ENCODE measurements at regions not wholly inside any gene's neighbourhood (a gene's known extent, or its start where the extent isn't known, plus 50 kb on each side); places are given as distances from the start of the nearest gene placed in this dataset.

- TF ChIP-seq, protein P1, sequence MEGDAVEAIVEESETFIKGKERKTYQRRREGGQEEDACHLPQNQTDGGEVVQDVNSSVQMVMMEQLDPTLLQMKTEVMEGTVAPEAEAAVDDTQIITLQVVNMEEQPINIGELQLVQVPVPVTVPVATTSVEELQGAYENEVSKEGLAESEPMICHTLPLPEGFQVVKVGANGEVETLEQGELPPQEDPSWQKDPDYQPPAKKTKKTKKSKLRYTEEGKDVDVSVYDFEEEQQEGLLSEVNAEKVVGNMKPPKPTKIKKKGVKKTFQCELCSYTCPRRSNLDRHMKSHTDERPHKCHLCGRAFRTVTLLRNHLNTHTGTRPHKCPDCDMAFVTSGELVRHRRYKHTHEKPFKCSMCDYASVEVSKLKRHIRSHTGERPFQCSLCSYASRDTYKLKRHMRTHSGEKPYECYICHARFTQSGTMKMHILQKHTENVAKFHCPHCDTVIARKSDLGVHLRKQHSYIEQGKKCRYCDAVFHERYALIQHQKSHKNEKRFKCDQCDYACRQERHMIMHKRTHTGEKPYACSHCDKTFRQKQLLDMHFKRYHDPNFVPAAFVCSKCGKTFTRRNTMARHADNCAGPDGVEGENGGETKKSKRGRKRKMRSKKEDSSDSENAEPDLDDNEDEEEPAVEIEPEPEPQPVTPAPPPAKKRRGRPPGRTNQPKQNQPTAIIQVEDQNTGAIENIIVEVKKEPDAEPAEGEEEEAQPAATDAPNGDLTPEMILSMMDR (conservative IDR thresholded peaks at IDR 0.05), result no peak
- Mint-ChIP-seq H3K4me1 (ENCODE audit: unreplicated experiment) (peaks cover 6% of the 10 kb centered on the region), H3K4me3 (no peak overlapping the region), H3K27ac (no peak overlapping the region), H3K27me3 (peaks cover 22% of the 10 kb centered on the region), H3K36me3 (no peaks in the 10 kb centered on the region), H3K9me3 (no peaks in the 10 kb centered on the region)
- no peak for DNase-seq (ENCODE audit: extremely low spot score, unreplicated experiment)
These were observed 406.2 kb upstream of the CADM1 start for GRCh38 chr11:115910379-115910778.

- H3K27ac Mint-ChIP-seq, result no peak overlapping the region
- TF ChIP-seq, protein P1 (conservative IDR thresholded peaks at IDR 0.05), result no peak
These were observed 402.0 kb upstream of the CADM1 start for GRCh38 chr11:115906171-115906570.

GRCh38 chr11:115905341-115906000 lies 401.3 kb upstream of the CADM1 start:
- Mint-ChIP-seq H3K4me3 (no peak overlapping the region), H3K27ac (no peak overlapping the region), H3K27me3 (peaks cover 26% of the 10 kb centered on the region), H3K4me1 (ENCODE audit: unreplicated experiment) (peaks cover 6% of the 10 kb centered on the region), H3K9me3 (no peaks in the 10 kb centered on the region), H3K36me3 (no peaks in the 10 kb centered on the region)
- TF ChIP-seq, protein P1 (conservative IDR thresholded peaks at IDR 0.05), result no peak
- no peak for DNase-seq (ENCODE audit: extremely low spot score, unreplicated experiment)

More at GRCh38 chr11:115906171-115906570, 402.0 kb upstream of the CADM1 start:
- H3K4me3 Mint-ChIP-seq, result no peak overlapping the region
- H3K4me1 Mint-ChIP-seq (ENCODE audit: unreplicated experiment), result peaks cover 3% of the 10 kb centered on the region
- peaks cover 19% of the 10 kb centered on the region for H3K27me3 Mint-ChIP-seq
- no peaks in the 10 kb centered on the region for H3K36me3 Mint-ChIP-seq
- no peak for DNase-seq (ENCODE audit: extremely low spot score, unreplicated experiment)
- H3K9me3 Mint-ChIP-seq, result no peaks in the 10 kb centered on the region

GRCh38 chr11:115903179-115903578 lies 399.0 kb upstream of the CADM1 start:
- H3K36me3 Mint-ChIP-seq, result no peaks in the 10 kb centered on the region
- peaks cover 42% of the 10 kb centered on the region for H3K27me3 Mint-ChIP-seq
- TF ChIP-seq, protein P1 (conservative IDR thresholded peaks at IDR 0.05), result no peak
- H3K4me3 Mint-ChIP-seq, result no peak overlapping the region
- H3K9me3 Mint-ChIP-seq, result no peaks in the 10 kb centered on the region
- no peak overlapping the region for H3K27ac Mint-ChIP-seq
- H3K4me1 Mint-ChIP-seq (ENCODE audit: unreplicated experiment), result peaks cover 22% of the 10 kb centered on the region
- no peak for DNase-seq (ENCODE audit: extremely low spot score, unreplicated experiment)

DNA sequence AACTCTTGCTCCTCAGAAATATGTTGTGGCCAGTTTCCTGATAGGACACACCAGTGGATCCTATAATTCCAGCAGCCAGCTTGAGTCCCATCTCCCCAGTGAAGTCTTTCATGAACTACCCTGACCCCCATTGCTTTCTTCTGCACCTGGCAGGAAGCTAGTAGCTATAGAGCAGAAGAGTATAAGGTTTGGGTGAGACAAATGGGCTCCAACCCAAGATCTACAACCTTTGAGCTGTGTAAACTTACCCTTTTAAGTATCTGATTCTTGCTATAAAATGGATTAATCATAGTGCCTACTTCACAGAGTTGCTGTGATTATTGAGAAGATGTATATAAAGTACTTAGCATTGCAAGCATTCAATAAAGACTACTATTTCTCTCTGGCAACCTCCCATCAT lies 396.9 kb upstream of the CADM1 start:
- Mint-ChIP-seq H3K27ac (no peak overlapping the region), H3K36me3 (no peaks in the 10 kb centered on the region), H3K4me1 (ENCODE audit: unreplicated experiment) (peaks cover 22% of the 10 kb centered on the region), H3K27me3 (peaks cover 38% of the 10 kb centered on the region), H3K9me3 (no peaks in the 10 kb centered on the region), H3K4me3 (no peak overlapping the region)
- DNase-seq (ENCODE audit: extremely low spot score, unreplicated experiment), result no peak
- TF ChIP-seq, protein P1 (conservative IDR thresholded peaks at IDR 0.05), result no peak

Measured in type B pancreatic cell (in vitro differentiated cells).